CD4-positive, CD25-positive, alpha-beta regulatory T cell (primary cell): ENCODE measurements at regions not wholly inside any gene's neighbourhood (a gene's known extent, or its start where the extent isn't known, plus 50 kb on each side); places are given as distances from the start of the nearest gene placed in this dataset.

Source experiments
- ATAC-seq, 2 donors: fragments of 150-1000 bp; cut with Tn5 transposase; one replicate each; pipeline ENCODE4 v1.10.0; 2021; ENCODE audit warnings: low read depth in 2 of 2, moderate number of reproducible peaks in 2 of 2, moderate library complexity in 1 of 2
- DNase-seq, 3 donors: peaks; one replicate each; pipeline versions ENCODE4 v3.0.0 to v3.0.0-alpha.2; 2012 to 2022; ENCODE audit warnings: mixed read lengths in 1 of 3
- H3K27ac ChIP-seq: one replicate; pipeline ENCODE4 v1.7.0; 2013; ENCODE audit warnings: mild to moderate bottlenecking, low read length; ENCODE audit not compliant: insufficient read depth, poor library complexity, severe bottlenecking
- H3K27me3 ChIP-seq: one replicate; pipeline ENCODE4 v1.7.0; 2013; ENCODE audit warnings: low read length; ENCODE audit not compliant: control insufficient read depth, insufficient read depth
- H3K36me3 ChIP-seq: one replicate; pipeline ENCODE4 v1.7.0; 2013; ENCODE audit warnings: mild to moderate bottlenecking, low read length, moderate library complexity; ENCODE audit not compliant: control insufficient read depth, insufficient read depth
- H3K4me1 ChIP-seq: 2 replicates; pipeline ENCODE4 v1.7.0; 2013; ENCODE audit warnings: mild to moderate bottlenecking, low read length; ENCODE audit not compliant: insufficient read depth, control insufficient read depth, poor library complexity, severe bottlenecking
- H3K4me3 ChIP-seq: one replicate; pipeline ENCODE4 v1.7.0; 2013; ENCODE audit warnings: low read depth, mild to moderate bottlenecking, low read length, moderate library complexity
- H3K9me3 ChIP-seq, 2 experiments: 1 replicate in 1 of 2; 2 replicates in 1 of 2; pipeline ENCODE4 v1.7.0; 2013; ENCODE audit warnings: low read length in 2 of 2, mild to moderate bottlenecking in 1 of 2, moderate library complexity in 1 of 2; ENCODE audit not compliant: control insufficient read depth in 2 of 2
- H3K27ac Mint-ChIP-seq, 3 donors: one replicate each; pipeline ENCODE4 v1.8.0; 2020 to 2022; ENCODE audit warnings: mild to moderate bottlenecking in 3 of 3, mixed read lengths in 3 of 3, moderate library complexity in 2 of 3
- H3K27me3 Mint-ChIP-seq: one replicate; pipeline ENCODE4 v1.8.0; 2022; ENCODE audit warnings: mild to moderate bottlenecking, mixed read lengths
- H3K36me3 Mint-ChIP-seq: one replicate; pipeline ENCODE4 v1.8.0; 2020; ENCODE audit warnings: mixed read lengths
- H3K4me1 Mint-ChIP-seq, 4 donors: one replicate each; pipeline ENCODE4 v1.8.0; 2020 to 2022; ENCODE audit warnings: mixed read lengths in 4 of 4, mild to moderate bottlenecking in 1 of 4
- H3K4me3 Mint-ChIP-seq, 4 donors: one replicate each; pipeline ENCODE4 v1.8.0; 2020 to 2022; ENCODE audit warnings: mild to moderate bottlenecking in 4 of 4, mixed read lengths in 4 of 4, moderate library complexity in 3 of 4
- H3K9me3 Mint-ChIP-seq, 7 donors: one replicate each; pipeline ENCODE4 v1.8.0; 2020 to 2022; ENCODE audit warnings: mixed read lengths in 7 of 7, mild to moderate bottlenecking in 3 of 7, moderate library complexity in 2 of 7

DNA sequence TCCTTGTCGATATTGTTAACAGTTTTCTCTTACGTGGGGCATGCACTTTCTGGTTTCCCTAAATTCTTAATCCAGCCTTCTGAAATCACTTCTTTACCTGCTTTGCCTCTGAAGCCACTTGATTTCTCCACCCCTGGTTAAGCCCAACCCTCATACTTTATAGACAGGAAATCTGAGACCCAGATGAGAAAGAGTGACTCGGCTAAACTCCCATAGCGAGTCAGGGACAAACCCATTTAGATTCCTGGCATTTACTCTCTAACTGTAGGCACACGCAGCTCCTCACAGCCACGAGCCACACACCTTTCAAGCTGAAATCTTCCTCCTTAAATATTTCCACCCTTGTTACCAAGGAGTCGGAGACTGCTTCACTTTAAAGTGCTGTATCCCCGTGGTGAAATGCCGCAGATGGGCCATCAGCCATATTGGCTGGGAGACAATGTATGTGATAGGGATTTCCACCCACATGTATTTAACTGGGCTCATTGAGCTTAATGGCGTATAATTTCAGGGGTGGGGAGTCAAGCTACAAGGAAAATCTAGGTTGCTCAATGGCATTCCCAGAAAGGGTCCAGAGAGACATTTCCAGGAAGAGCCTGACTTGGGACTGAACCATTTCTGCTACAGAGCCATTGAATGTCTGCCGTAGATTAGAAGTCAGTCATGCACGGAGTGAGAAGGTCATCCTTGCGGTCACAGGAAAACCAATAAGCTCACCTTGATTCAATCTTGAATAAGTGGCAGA, 49.9 kb upstream of the GRK3 start:
- Histone ChIP-seq H3K27me3 (no peaks in the 10 kb centered on the region), H3K4me3 (no peak overlapping the region), H3K27ac (no peak overlapping the region), H3K9me3 (no peaks in the 10 kb centered on the region), H3K36me3 (peaks cover 2% of the 10 kb centered on the region), H3K4me1 (no peaks in the 10 kb centered on the region)
- ATAC-seq (no peak), DNase-seq (no peak)
- Mint-ChIP-seq H3K9me3 (no peaks in the 10 kb centered on the region), H3K27ac (peak overlapping the region in 1 of 3 donors; percentile 39), H3K36me3 (peaks cover 22% of the 10 kb centered on the region), H3K4me1 (peaks cover 0 to 6% (median 0%) of the 10 kb centered on the region in 4 donors), H3K4me3 (no peak overlapping the region), H3K27me3 (no peaks in the 10 kb centered on the region)
